ENCODE measurements at regions not wholly inside any gene's neighbourhood (a gene's known extent, or its start where the extent isn't known, plus 50 kb on each side); places are given as distances from the start of the nearest gene placed in this dataset.

DNA sequence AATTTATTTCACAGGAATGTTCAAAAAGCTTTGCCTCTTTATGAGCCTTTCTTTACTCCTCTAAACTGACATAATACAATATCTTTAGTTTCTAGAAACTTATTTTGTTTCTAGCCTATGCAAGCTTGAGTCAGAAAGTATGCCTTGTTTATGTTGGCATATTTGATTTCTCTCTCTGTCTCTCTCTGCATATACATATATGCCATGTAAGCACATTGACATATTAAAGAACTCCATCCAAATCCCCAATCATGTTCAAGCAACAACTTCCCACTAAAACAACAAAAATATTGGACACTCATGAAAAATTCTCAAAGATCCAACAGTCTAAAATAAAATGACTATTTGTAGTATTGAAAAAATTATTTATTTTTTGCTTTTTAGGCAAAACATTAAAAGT lies 1651.2 kb upstream of the ACVR2A start:
- no peak for TF ChIP-seq CTCF (conservative IDR thresholded peaks at IDR 0.05; ENCODE audit: low read depth, low read length)
- DNase-seq (ENCODE audit: low read depth) = no peak
- no peak overlapping the region for H3K4me3 ChIP-seq (ENCODE audit: low read length)

GRCh38 chr2:146189541-146189940 lies 1655.3 kb upstream of the ACVR2A start:
- no peak for DNase-seq (ENCODE audit: low read depth)

GRCh38 chr2:146173934-146174333 lies 1654.0 kb upstream of the ZEB2 start:
- H3K4me3 ChIP-seq (ENCODE audit: low read length) = no peak overlapping the region
- TF ChIP-seq CTCF (conservative IDR thresholded peaks at IDR 0.05; ENCODE audit: low read depth, low read length) = no peak
- no peak for DNase-seq (ENCODE audit: low read depth)

More at GRCh38 chr2:146189541-146189940, 1655.3 kb upstream of the ACVR2A start:
- no peak for TF ChIP-seq CTCF (conservative IDR thresholded peaks at IDR 0.05; ENCODE audit: low read depth, low read length)
- no peak overlapping the region for H3K4me3 ChIP-seq (ENCODE audit: low read length)

DNA sequence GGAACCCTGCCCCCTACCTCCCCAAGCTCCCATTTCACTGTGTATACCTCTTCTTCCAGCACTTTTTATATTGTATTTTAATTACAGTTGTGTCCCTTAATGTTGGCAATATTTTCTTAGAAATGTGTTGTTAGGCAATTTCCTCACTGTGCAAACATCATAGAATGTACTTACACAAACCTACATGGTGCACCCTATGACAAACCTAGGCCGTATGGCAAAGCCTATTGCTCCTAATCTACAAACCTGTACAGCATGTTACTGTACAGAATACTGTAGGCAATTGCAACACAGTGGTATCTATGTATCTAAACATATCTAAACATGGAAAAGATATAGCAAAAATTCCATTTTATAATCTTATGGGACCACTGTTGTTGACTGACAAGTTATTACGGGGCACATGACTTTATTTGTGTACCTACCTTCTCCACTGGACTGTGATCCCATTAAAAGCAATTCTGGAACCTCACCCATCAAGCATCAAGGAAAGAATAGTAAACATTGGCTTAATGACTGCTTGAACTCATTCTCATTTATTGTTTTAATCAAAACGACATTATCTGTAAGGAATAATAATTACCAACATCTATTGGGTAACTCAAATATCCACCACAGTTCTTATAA lies 1641.5 kb upstream of the ZEB2 start:
- DNase-seq (ENCODE audit: low read depth) = no peak
- no peak overlapping the region for H3K4me3 ChIP-seq (ENCODE audit: low read length)
- TF ChIP-seq CTCF (conservative IDR thresholded peaks at IDR 0.05; ENCODE audit: low read depth, low read length) = no peak

DNA sequence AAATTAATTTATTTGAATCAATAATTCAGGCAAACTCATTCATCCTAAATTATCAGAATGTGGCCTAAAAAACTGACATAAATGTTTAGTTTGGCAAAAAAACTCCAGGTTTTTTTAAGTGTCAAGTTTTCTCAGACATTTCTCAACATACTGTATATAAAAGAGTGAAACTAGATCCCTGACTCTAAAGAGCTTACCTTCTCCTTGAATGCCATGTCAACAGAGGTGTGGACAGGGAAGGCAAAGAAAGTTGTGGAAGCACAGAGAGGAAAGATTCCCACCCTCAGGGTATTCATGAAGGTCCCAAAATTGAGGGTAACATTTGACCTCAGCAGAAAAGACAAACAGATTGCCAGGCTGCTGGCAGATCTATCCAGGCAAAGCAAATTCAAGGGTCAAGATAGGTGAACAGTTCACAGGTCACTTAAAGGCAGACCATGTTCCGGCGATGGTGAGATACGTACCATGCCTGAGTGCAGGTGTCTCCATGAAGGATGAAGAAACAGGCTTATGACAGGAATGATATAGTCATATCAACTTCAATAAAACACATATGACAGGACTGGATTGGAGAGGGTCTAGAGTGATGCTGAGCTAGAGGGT lies 1638.3 kb upstream of the ZEB2 start:
- no peak for TF ChIP-seq CTCF (conservative IDR thresholded peaks at IDR 0.05; ENCODE audit: low read depth, low read length)
- no peak for DNase-seq (ENCODE audit: low read depth)

GRCh38 chr2:146147448-146148012 lies 1627.6 kb upstream of the ZEB2 start:
- H3K4me3 ChIP-seq (ENCODE audit: low read length) = no peak overlapping the region
- no peak for DNase-seq (ENCODE audit: low read depth)
- no peak for TF ChIP-seq CTCF (conservative IDR thresholded peaks at IDR 0.05; ENCODE audit: low read depth, low read length)

More for the DNA sequence above, 1638.3 kb upstream of the ZEB2 start:
- H3K4me3 ChIP-seq (ENCODE audit: low read length) = no peak overlapping the region

DNA sequence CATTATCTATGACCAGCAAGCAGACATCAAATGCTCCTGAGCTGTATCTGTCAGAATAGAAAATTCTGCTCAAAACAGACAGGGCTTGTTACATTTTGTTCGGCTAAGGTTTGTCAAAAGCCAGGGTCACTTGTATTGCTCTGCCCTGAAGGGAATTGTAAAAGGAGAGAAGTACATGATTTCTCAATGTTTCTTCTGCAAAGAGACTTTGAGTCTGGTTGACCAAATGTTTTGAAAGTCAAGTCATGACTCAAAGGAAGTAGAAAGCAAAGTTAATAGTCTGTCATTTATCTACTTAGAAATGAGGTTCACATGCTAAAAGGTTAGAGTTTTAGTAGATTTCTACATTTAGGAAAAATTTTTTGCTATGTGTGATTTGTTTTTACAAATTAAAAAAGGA lies 1624.1 kb upstream of the ZEB2 start:
- no peak for TF ChIP-seq CTCF (conservative IDR thresholded peaks at IDR 0.05; ENCODE audit: low read depth, low read length)
- DNase-seq (ENCODE audit: low read depth) = no peak
- no peak overlapping the region for H3K4me3 ChIP-seq (ENCODE audit: low read length)
